Peyer's patch (tissue), 4 donors: ENCODE measurements at regions not wholly inside any gene's neighbourhood (a gene's known extent, or its start where the extent isn't known, plus 50 kb on each side); places are given as distances from the start of the nearest gene placed in this dataset.
"Not testable (repeated sequence)": the region's sequence is repeated elsewhere in the genome, so short reads cannot be mapped to it uniquely, and the experiment has no call there.

ENCODE experiments used
- DNase-seq, 3 donors: peaks; one replicate each; pipeline ENCODE4 v3.0.0-alpha.2; 2017 to 2019
- H3K27ac ChIP-seq, 4 donors: fragments of 200-600 bp; sonication (generic); one replicate each; pipeline ENCODE4 v1.5.1; 2016 to 2019
- H3K27me3 ChIP-seq, 2 donors: fragments of 200-600 bp; sonication (generic); one replicate each; pipeline ENCODE4 v1.5.1; 2019
- H3K36me3 ChIP-seq, 3 donors: fragments of 200-600 bp; sonication (generic); one replicate each; pipeline ENCODE4 v1.5.1; 2016 to 2019
- H3K4me1 ChIP-seq, 4 donors: fragments of 200-600 bp; sonication (generic); one replicate each; pipeline ENCODE4 v1.5.1; 2016 to 2019
- H3K4me3 ChIP-seq, 4 donors: fragments of 200-600 bp; sonication (generic); 1 replicate in 3 of 4; 2 replicates in 1 of 4; pipeline ENCODE4 v1.5.1; 2016 to 2019; ENCODE audit warnings: mild to moderate bottlenecking in 1 of 4
- H3K9me3 ChIP-seq, 4 donors: fragments of 200-600 bp; sonication (generic); one replicate each; pipeline ENCODE4 v1.5.1; 2016 to 2019; ENCODE audit warnings: mild to moderate bottlenecking in 1 of 4
- CTCF ChIP-seq, 6 experiments: fragments of 450-650 bp in 4 of 6; fragments of 200-600 bp in 2 of 6; sonication (generic) in 1 of 6; IDR thresholded peaks; one replicate each; pipeline ENCODE4 v1.5.1; 2017 to 2019; ENCODE audit warnings: antibody characterized with exemption in 6 of 6, mild to moderate bottlenecking in 3 of 6, moderate library complexity in 1 of 6
- POLR2A ChIP-seq, 2 donors: fragments of 450-650 bp; IDR thresholded peaks; one replicate each; pipeline ENCODE4 v1.5.1; 2017; ENCODE audit warnings: antibody characterized with exemption in 2 of 2, mild to moderate bottlenecking in 2 of 2, moderate library complexity in 2 of 2

- no peak for DNase-seq
- no peak for TF ChIP-seq CTCF (IDR thresholded peaks at IDR 0.05)
- TF ChIP-seq POLR2A (IDR thresholded peaks at IDR 0.05), result no peak
Measured at GRCh38 chr2:210862283-210863065, 306.1 kb downstream of the CPS1 start.

GRCh38 chr2:210863283-210863682, 306.9 kb downstream of the CPS1 start:
- no peaks in the 10 kb centered on the region for H3K4me1 ChIP-seq
- H3K27ac ChIP-seq, result no peak overlapping the region
- no peaks in the 10 kb centered on the region for H3K9me3 ChIP-seq
- no peak for DNase-seq
- TF ChIP-seq CTCF (IDR thresholded peaks at IDR 0.05) (no peak), POLR2A (IDR thresholded peaks at IDR 0.05) (no peak)
- H3K36me3 ChIP-seq, result no peaks in the 10 kb centered on the region
- no peaks in the 10 kb centered on the region for H3K27me3 ChIP-seq
- H3K4me3 ChIP-seq, result no peak overlapping the region

More at GRCh38 chr2:210862283-210863065, 306.1 kb downstream of the CPS1 start:
- no peaks in the 10 kb centered on the region for H3K27me3 ChIP-seq
- no peaks in the 10 kb centered on the region for H3K4me1 ChIP-seq
- H3K4me3 ChIP-seq, result no peak overlapping the region
- no peaks in the 10 kb centered on the region for H3K36me3 ChIP-seq
- H3K27ac ChIP-seq, result no peak overlapping the region
- H3K9me3 ChIP-seq, result no peaks in the 10 kb centered on the region

GRCh38 chr2:210871566-210871965, 315.2 kb downstream of the CPS1 start:
- H3K36me3 ChIP-seq, H3K27me3 ChIP-seq, DNase-seq, H3K9me3 ChIP-seq, H3K4me3 ChIP-seq, H3K4me1 ChIP-seq, H3K27ac ChIP-seq: not testable (repeated sequence)

DNA sequence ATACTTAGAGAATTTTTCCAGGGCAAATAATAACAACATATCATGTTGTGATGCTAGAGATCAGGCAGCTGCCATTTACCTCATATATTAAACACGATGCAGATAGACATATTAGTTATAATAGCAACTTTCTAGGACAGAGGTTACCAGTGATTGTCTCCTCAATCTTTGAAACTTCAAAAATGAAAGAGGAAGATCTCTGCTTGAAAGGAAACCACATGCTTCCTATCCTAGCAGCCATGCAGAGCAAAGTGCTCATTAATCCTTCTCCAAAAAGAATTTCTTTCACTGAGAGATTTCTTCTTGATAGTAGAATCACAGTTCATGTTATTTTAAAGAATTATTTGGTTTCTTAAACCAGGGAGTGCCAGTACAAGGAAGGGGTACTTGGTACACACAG, 317.2 kb downstream of the CPS1 start:
- TF ChIP-seq CTCF (IDR thresholded peaks at IDR 0.05), result no peak
- no peak for TF ChIP-seq POLR2A (IDR thresholded peaks at IDR 0.05)
- Histone ChIP-seq H3K27me3 (no peaks in the 10 kb centered on the region), H3K4me1 (no peaks in the 10 kb centered on the region), H3K36me3 (no peaks in the 10 kb centered on the region), H3K27ac (no peak overlapping the region), H3K4me3 (no peak overlapping the region), H3K9me3 (no peaks in the 10 kb centered on the region)
- no peak for DNase-seq

GRCh38 chr2:210884227-210884626, 327.8 kb downstream of the CPS1 start:
- TF ChIP-seq CTCF (IDR thresholded peaks at IDR 0.05) (no peak), POLR2A (IDR thresholded peaks at IDR 0.05) (no peak)
- no peak for DNase-seq
- no peak overlapping the region for H3K27ac ChIP-seq

GRCh38 chr2:210888035-210888434, 331.6 kb downstream of the CPS1 start:
- no peak for DNase-seq
- no peaks in the 10 kb centered on the region for H3K4me1 ChIP-seq
- TF ChIP-seq CTCF (IDR thresholded peaks at IDR 0.05) (no peak), POLR2A (IDR thresholded peaks at IDR 0.05) (no peak)
- no peaks in the 10 kb centered on the region for H3K9me3 ChIP-seq
- no peaks in the 10 kb centered on the region for H3K36me3 ChIP-seq
- no peak overlapping the region for H3K4me3 ChIP-seq
- no peaks in the 10 kb centered on the region for H3K27me3 ChIP-seq
- H3K27ac ChIP-seq, result no peak overlapping the region

More at GRCh38 chr2:210884227-210884626, 327.8 kb downstream of the CPS1 start:
- H3K4me1 ChIP-seq, result no peaks in the 10 kb centered on the region
- H3K4me3 ChIP-seq, result no peak overlapping the region
- no peaks in the 10 kb centered on the region for H3K27me3 ChIP-seq
- no peaks in the 10 kb centered on the region for H3K9me3 ChIP-seq
- no peaks in the 10 kb centered on the region for H3K36me3 ChIP-seq
